H9 (cell line): ENCODE measurements at regions not wholly inside any gene's neighbourhood (a gene's known extent, or its start where the extent isn't known, plus 50 kb on each side); places are given as distances from the start of the nearest gene placed in this dataset.

Experiments
- DNase-seq: peaks from one replicate; pipeline ENCODE4 v3.0.0-alpha.2; 2017
- H2AFZ ChIP-seq: one replicate; pipeline ENCODE4 v1.6.1; 2013; ENCODE audit warnings: mild to moderate bottlenecking, low read length, control low read depth, moderate library complexity
- H2AK5ac ChIP-seq: 2 replicates; pipeline ENCODE4 v1.6.1; 2013; ENCODE audit warnings: low read length, control low read depth, mixed read lengths; ENCODE audit not compliant: insufficient read length
- H2BK120ac ChIP-seq: one replicate; pipeline ENCODE4 v1.6.1; 2013; ENCODE audit warnings: low read depth, mild to moderate bottlenecking, low read length, control low read depth, inconsistent platforms; ENCODE audit not compliant: poor library complexity, severe bottlenecking
- H2BK12ac ChIP-seq: 2 replicates; pipeline ENCODE4 v1.6.1; 2013; ENCODE audit warnings: low read length, control low read depth, mixed read lengths, low read depth; ENCODE audit not compliant: insufficient read length
- H2BK15ac ChIP-seq: 2 replicates; pipeline ENCODE4 v1.6.1; 2013; ENCODE audit warnings: low read depth, low read length, control low read depth
- H2BK20ac ChIP-seq: one replicate; pipeline ENCODE4 v1.6.1; 2013; ENCODE audit warnings: low read depth, mild to moderate bottlenecking, low read length, control low read depth, inconsistent platforms; ENCODE audit not compliant: poor library complexity, severe bottlenecking
- H2BK5ac ChIP-seq: 2 replicates; pipeline ENCODE4 v1.6.1; 2013; ENCODE audit warnings: low read length, control low read depth, mixed read lengths; ENCODE audit not compliant: insufficient read length
- H3K14ac ChIP-seq: 2 replicates; pipeline ENCODE4 v1.6.1; 2013; ENCODE audit warnings: low read length, control low read depth; ENCODE audit not compliant: insufficient read depth
- H3K18ac ChIP-seq: 2 replicates; pipeline ENCODE4 v1.6.1; 2013; ENCODE audit warnings: low read depth, mild to moderate bottlenecking, mixed read lengths, low read length, control low read depth; ENCODE audit not compliant: insufficient read length
- H3K23ac ChIP-seq: 2 replicates; pipeline ENCODE4 v1.6.1; 2013; ENCODE audit warnings: low read length, control low read depth, mixed read lengths, low read depth; ENCODE audit not compliant: insufficient read length
- H3K23me2 ChIP-seq: 2 replicates; pipeline ENCODE4 v1.6.1; 2013; ENCODE audit warnings: low read depth, mild to moderate bottlenecking, mixed read lengths, low read length, control low read depth; ENCODE audit not compliant: insufficient read length, poor library complexity, severe bottlenecking
- H3K27ac ChIP-seq: 2 replicates; pipeline ENCODE4 v1.5.1; 2013; ENCODE audit warnings: low read length, control low read depth, mixed read lengths, low read depth; ENCODE audit not compliant: insufficient read length
- H3K27me3 ChIP-seq: 2 replicates; pipeline ENCODE4 v1.6.1; 2013; ENCODE audit warnings: low read length, control low read depth, inconsistent platforms; ENCODE audit not compliant: insufficient read depth
- H3K4ac ChIP-seq: 2 replicates; pipeline ENCODE4 v1.6.1; 2013; ENCODE audit warnings: low read depth, mild to moderate bottlenecking, control low read depth, inconsistent platforms, low read length, moderate library complexity
- H3K4me1 ChIP-seq: 2 replicates; pipeline ENCODE4 v1.6.1; 2013; ENCODE audit warnings: low read length, control low read depth, inconsistent platforms; ENCODE audit not compliant: insufficient read depth
- H3K4me2 ChIP-seq: 2 replicates; pipeline ENCODE4 v1.6.1; 2013; ENCODE audit warnings: low read length, control low read depth, mixed read lengths; ENCODE audit not compliant: insufficient read length, insufficient read depth
- H3K56ac ChIP-seq: 2 replicates; pipeline ENCODE4 v1.6.1; 2013; ENCODE audit warnings: low read depth, mild to moderate bottlenecking, mixed read lengths, low read length, control low read depth; ENCODE audit not compliant: insufficient read length
- H3K79me1 ChIP-seq: 2 replicates; pipeline ENCODE4 v1.6.1; 2013; ENCODE audit warnings: low read depth, mild to moderate bottlenecking, moderate library complexity, low read length, control low read depth, inconsistent platforms; ENCODE audit not compliant: insufficient read depth, poor library complexity, severe bottlenecking
- H3K79me2 ChIP-seq: 2 replicates; pipeline ENCODE4 v1.6.1; 2013; ENCODE audit warnings: low read length, control low read depth, inconsistent platforms; ENCODE audit not compliant: insufficient read depth
- H3K9ac ChIP-seq: 2 replicates; pipeline ENCODE4 v1.6.1; 2013; ENCODE audit warnings: low read length, control low read depth, mixed read lengths; ENCODE audit not compliant: insufficient read length; ENCODE audit errors: extremely low read depth
- H3K9me3 ChIP-seq: one replicate; pipeline ENCODE4 v1.6.1; 2013; ENCODE audit warnings: low read depth, low read length, inconsistent platforms; ENCODE audit not compliant: control insufficient read depth
- H3T11ph ChIP-seq: one replicate; pipeline ENCODE4 v1.6.1; 2013; ENCODE audit warnings: mild to moderate bottlenecking, low read length, control low read depth, inconsistent platforms
- H4K20me1 ChIP-seq: one replicate; pipeline ENCODE4 v1.6.1; 2013; ENCODE audit not compliant: control insufficient read depth, insufficient read length, insufficient read depth
- H4K5ac ChIP-seq: 2 replicates; pipeline ENCODE4 v1.6.1; 2013; ENCODE audit warnings: low read depth, mild to moderate bottlenecking, mixed read lengths, low read length, control low read depth; ENCODE audit not compliant: insufficient read length
- H4K8ac ChIP-seq: replicated peaks from 2 replicates; pipeline ENCODE4 v1.6.1; 2013; ENCODE audit warnings: low read length, control low read depth, mixed read lengths, low read depth; ENCODE audit not compliant: insufficient read length
- H4K91ac ChIP-seq: 2 replicates; pipeline ENCODE4 v1.6.1; 2013; ENCODE audit warnings: low read depth, mild to moderate bottlenecking, moderate library complexity, mixed read lengths, low read length, control low read depth; ENCODE audit not compliant: insufficient read length
- H3K27ac Mint-ChIP-seq, 3 experiments: 2 replicates in 2 of 3; 3 replicates in 1 of 3; pipeline ENCODE4 v1.8.0; 2020 to 2021; ENCODE audit warnings: mixed read lengths in 3 of 3, mild to moderate bottlenecking in 1 of 3, moderate library complexity in 1 of 3
- H3K27me3 Mint-ChIP-seq: 2 replicates; pipeline ENCODE4 v1.8.0; 2021; ENCODE audit warnings: low read depth, mild to moderate bottlenecking, moderate library complexity, mixed read lengths
- H3K36me3 Mint-ChIP-seq, 3 experiments: 2 replicates in 2 of 3; 3 replicates in 1 of 3; pipeline ENCODE4 v1.8.0; 2020 to 2021; ENCODE audit warnings: low read depth in 3 of 3, mixed read lengths in 3 of 3; ENCODE audit not compliant: insufficient read depth in 1 of 3
- H3K4me1 Mint-ChIP-seq, 2 experiments: 2 replicates each; pipeline ENCODE4 v1.8.0; 2020; ENCODE audit warnings: mixed read lengths in 2 of 2
- H3K4me3 Mint-ChIP-seq, 2 experiments: 2 replicates in 1 of 2; 3 replicates in 1 of 2; pipeline ENCODE4 v1.8.0; 2020 to 2021; ENCODE audit warnings: mild to moderate bottlenecking in 2 of 2, mixed read lengths in 2 of 2, moderate library complexity in 1 of 2
- H3K9me3 Mint-ChIP-seq, 2 experiments: 2 replicates in 1 of 2; 3 replicates in 1 of 2; pipeline ENCODE4 v1.8.0; 2020; ENCODE audit warnings: mild to moderate bottlenecking in 2 of 2, mixed read lengths in 2 of 2, moderate library complexity in 1 of 2
- WGBS: extraction: QIAGEN DNeasy Blood & Tissue Kit; methylation state at CpG from one replicate; pipeline ENCODE4 v1.1.7; 2013; ENCODE audit warnings: missing lambda C conversion rate, low lambda C conversion rate, mixed read lengths; ENCODE audit not compliant: insufficient read length; ENCODE audit errors: extremely low coverage; 5-methylcytosine and 5-hydroxymethylcytosine counted together
- TF ChIP-seq, protein P1 (sequence below): fragments of 200-600 bp; sonication (generic); conservative IDR thresholded peaks from 3 replicates; pipeline ENCODE4 v1.8.0; 2021; ENCODE audit warnings: antibody characterized with exemption, mild to moderate bottlenecking

- no peak overlapping the region for H4K91ac ChIP-seq
- no peak overlapping the region for H3T11ph ChIP-seq
- no peak overlapping the region for H2AK5ac ChIP-seq
- H2BK15ac ChIP-seq, result no peak overlapping the region
- Mint-ChIP-seq H3K27ac (no peak overlapping the region), H3K36me3 (peaks cover 0 to 2% (median 0%) of the 10 kb centered on the region in 3 experiments; a peak in 1 of 7 replicates), H3K4me1 (no peaks in the 10 kb centered on the region), H3K9me3 (no peaks in the 10 kb centered on the region), H3K27me3 (peaks cover 2% of the 10 kb centered on the region), H3K4me3 (no peak overlapping the region)
- H3K23ac ChIP-seq, result no peak overlapping the region
- H4K5ac ChIP-seq, result no peak overlapping the region
- no peaks in the 10 kb centered on the region for H3K79me2 ChIP-seq
- no peak for DNase-seq
- no peaks in the 10 kb centered on the region for H3K79me1 ChIP-seq
- no peak overlapping the region for H3K4me2 ChIP-seq
- H2BK120ac ChIP-seq, result no peak overlapping the region
- H3K9ac ChIP-seq, result no peak overlapping the region
- H3K14ac ChIP-seq, result no peak overlapping the region
- TF ChIP-seq, protein P1, sequence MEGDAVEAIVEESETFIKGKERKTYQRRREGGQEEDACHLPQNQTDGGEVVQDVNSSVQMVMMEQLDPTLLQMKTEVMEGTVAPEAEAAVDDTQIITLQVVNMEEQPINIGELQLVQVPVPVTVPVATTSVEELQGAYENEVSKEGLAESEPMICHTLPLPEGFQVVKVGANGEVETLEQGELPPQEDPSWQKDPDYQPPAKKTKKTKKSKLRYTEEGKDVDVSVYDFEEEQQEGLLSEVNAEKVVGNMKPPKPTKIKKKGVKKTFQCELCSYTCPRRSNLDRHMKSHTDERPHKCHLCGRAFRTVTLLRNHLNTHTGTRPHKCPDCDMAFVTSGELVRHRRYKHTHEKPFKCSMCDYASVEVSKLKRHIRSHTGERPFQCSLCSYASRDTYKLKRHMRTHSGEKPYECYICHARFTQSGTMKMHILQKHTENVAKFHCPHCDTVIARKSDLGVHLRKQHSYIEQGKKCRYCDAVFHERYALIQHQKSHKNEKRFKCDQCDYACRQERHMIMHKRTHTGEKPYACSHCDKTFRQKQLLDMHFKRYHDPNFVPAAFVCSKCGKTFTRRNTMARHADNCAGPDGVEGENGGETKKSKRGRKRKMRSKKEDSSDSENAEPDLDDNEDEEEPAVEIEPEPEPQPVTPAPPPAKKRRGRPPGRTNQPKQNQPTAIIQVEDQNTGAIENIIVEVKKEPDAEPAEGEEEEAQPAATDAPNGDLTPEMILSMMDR, result no peak
- no peak overlapping the region for H2BK12ac ChIP-seq
- no peaks in the 10 kb centered on the region for H3K9me3 ChIP-seq
- no peaks in the 10 kb centered on the region for H3K23me2 ChIP-seq
- H2AFZ ChIP-seq, result no peak overlapping the region
- H3K4ac ChIP-seq, result no peak overlapping the region
- no peak overlapping the region for H4K8ac ChIP-seq
- no CpG with 5 or more reads among the region's 1 CpG for WGBS
- no peak overlapping the region for H3K18ac ChIP-seq
- H2BK20ac ChIP-seq, result no peak overlapping the region
- H2BK5ac ChIP-seq, result no peak overlapping the region
- H3K56ac ChIP-seq, result no peak overlapping the region
- no peaks in the 10 kb centered on the region for H3K27me3 ChIP-seq
- no peaks in the 10 kb centered on the region for H4K20me1 ChIP-seq
- no peak overlapping the region for H3K27ac ChIP-seq
- H3K4me1 ChIP-seq, result no peaks in the 10 kb centered on the region
Observed at GRCh38 chr3:69524816-69525215, 138.9 kb upstream of the FRMD4B start.
